Nephron progenitor cell (in vitro differentiated cells): ENCODE measurements at regions not wholly inside any gene's neighbourhood (a gene's known extent, or its start where the extent isn't known, plus 50 kb on each side); places are given as distances from the start of the nearest gene placed in this dataset.
"Not testable (repeated sequence)": the region's sequence is repeated elsewhere in the genome, so short reads cannot be mapped to it uniquely, and the experiment has no call there.

Experiments used
- DNase-seq: peaks from one replicate; pipeline ENCODE4 v3.0.0; 2021
- H3K27ac Mint-ChIP-seq: 2 replicates; pipeline ENCODE4 v1.8.0; 2021; ENCODE audit warnings: mild to moderate bottlenecking, moderate library complexity, mixed read lengths
- H3K27me3 Mint-ChIP-seq: 2 replicates; pipeline ENCODE4 v1.8.0; 2021; ENCODE audit warnings: mild to moderate bottlenecking, low read depth, mixed read lengths; ENCODE audit not compliant: poor library complexity
- H3K36me3 Mint-ChIP-seq: 2 replicates; pipeline ENCODE4 v1.8.0; 2021; ENCODE audit warnings: low read depth, mixed read lengths
- H3K4me1 Mint-ChIP-seq: 2 replicates; pipeline ENCODE4 v1.8.0; 2021; ENCODE audit warnings: mixed read lengths
- H3K4me3 Mint-ChIP-seq: 2 replicates; pipeline ENCODE4 v1.8.0; 2021; ENCODE audit warnings: mild to moderate bottlenecking, moderate library complexity, mixed read lengths
- H3K9me3 Mint-ChIP-seq: 2 replicates; pipeline ENCODE4 v1.8.0; 2021; ENCODE audit warnings: mild to moderate bottlenecking, moderate library complexity, mixed read lengths
- CTCF ChIP-seq: fragments of 200-600 bp; sonication (generic); IDR thresholded peaks from 2 replicates; pipeline ENCODE4 v1.5.0; 2021; ENCODE audit warnings: antibody characterized with exemption

- Mint-ChIP-seq H3K4me3 (no peak overlapping the region), H3K36me3 (peaks cover 5% of the 10 kb centered on the region), H3K27ac (no peak overlapping the region), H3K27me3 (peaks cover 3% of the 10 kb centered on the region), H3K9me3 (peaks cover 20% of the 10 kb centered on the region), H3K4me1 (peaks cover 16% of the 10 kb centered on the region)
- TF ChIP-seq CTCF = no peak
- no peak for DNase-seq
These were observed 72.8 kb upstream of the RALGAPA2 start for GRCh38 chr20:20785226-20785625.

DNA sequence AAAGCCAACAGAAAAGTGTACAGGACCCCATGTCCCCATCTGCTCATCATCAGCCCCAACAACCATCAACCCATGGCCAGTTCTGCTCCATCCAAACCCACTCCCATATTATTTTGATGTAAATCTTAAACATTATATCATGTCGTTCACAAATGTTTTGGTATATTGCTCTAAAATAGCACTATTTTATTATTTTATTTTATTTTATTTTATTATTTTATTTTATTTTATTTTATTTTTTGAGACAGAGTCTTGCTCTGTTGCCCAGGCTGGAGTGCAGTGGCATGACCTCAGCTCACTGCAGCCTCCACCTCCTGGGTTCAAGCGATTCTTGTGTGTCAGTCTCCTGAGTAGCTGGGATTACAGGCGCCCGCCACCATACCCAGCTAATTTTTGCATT lies 72.0 kb upstream of the RALGAPA2 start:
- H3K27me3 Mint-ChIP-seq, H3K4me3 Mint-ChIP-seq, DNase-seq, H3K27ac Mint-ChIP-seq, H3K36me3 Mint-ChIP-seq: not testable (repeated sequence)
- Mint-ChIP-seq H3K4me1 (peaks cover 18% of the 10 kb centered on the region), H3K9me3 (peaks cover 20% of the 10 kb centered on the region)

- TF ChIP-seq CTCF = no peak
- H3K9me3 Mint-ChIP-seq = peaks cover 20% of the 10 kb centered on the region
- H3K36me3 Mint-ChIP-seq = peaks cover 5% of the 10 kb centered on the region
- H3K4me3 Mint-ChIP-seq = no peak overlapping the region
- no peak for DNase-seq
- peaks cover 18% of the 10 kb centered on the region for H3K4me1 Mint-ChIP-seq
- H3K27me3 Mint-ChIP-seq = peaks cover 5% of the 10 kb centered on the region
- H3K27ac Mint-ChIP-seq = no peak overlapping the region
These were observed 71.0 kb upstream of the RALGAPA2 start for GRCh38 chr20:20783450-20783849.

DNA sequence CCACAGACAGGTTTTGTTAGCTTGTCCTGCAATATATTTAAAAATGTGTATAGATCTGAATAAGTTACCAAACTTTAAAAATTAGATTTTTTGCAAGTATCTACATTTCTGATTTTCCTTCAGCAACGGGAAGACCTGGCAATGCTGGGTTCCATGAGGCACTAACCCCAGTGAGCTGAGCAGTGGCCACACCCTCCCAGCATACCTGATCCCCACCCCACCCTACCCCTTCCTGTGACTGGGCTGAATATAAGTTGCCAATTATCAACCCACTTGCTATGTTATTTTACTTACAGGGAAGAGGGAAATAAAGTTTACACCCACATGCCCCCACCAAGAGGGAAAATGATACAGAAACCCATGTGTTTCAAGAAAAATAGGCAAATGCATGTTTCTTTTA lies 70.3 kb upstream of the RALGAPA2 start:
- DNase-seq = no peak
- Mint-ChIP-seq H3K27me3 (peaks cover 5% of the 10 kb centered on the region), H3K9me3 (peaks cover 20% of the 10 kb centered on the region), H3K27ac (no peak overlapping the region), H3K4me3 (no peak overlapping the region), H3K4me1 (peaks cover 18% of the 10 kb centered on the region), H3K36me3 (peaks cover 5% of the 10 kb centered on the region)
- TF ChIP-seq CTCF = no peak

- Mint-ChIP-seq H3K4me3 (no peak overlapping the region), H3K36me3 (peaks cover under 1% of the 10 kb centered on the region), H3K4me1 (peaks cover 18% of the 10 kb centered on the region), H3K27me3 (peaks cover 5% of the 10 kb centered on the region), H3K27ac (peak overlapping the region; percentile 40), H3K9me3 (peaks cover 15% of the 10 kb centered on the region)
- no peak for TF ChIP-seq CTCF
- DNase-seq = no peak
These were observed 69.8 kb upstream of the RALGAPA2 start for GRCh38 chr20:20782231-20782630.

- peak overlapping the region; percentile 61 for H3K27ac Mint-ChIP-seq
- H3K4me1 Mint-ChIP-seq = peaks cover 18% of the 10 kb centered on the region
- no peak overlapping the region for H3K4me3 Mint-ChIP-seq
- H3K36me3 Mint-ChIP-seq = no peaks in the 10 kb centered on the region
- peaks cover 5% of the 10 kb centered on the region for H3K27me3 Mint-ChIP-seq
- DNase-seq = no peak
- H3K9me3 Mint-ChIP-seq = peaks cover 3% of the 10 kb centered on the region
- TF ChIP-seq CTCF = no peak
These were observed 68.6 kb upstream of the RALGAPA2 start for GRCh38 chr20:20781029-20781428.
